GM10266 (cell line): ENCODE measurements at regions not wholly inside any gene's neighbourhood (a gene's known extent, or its start where the extent isn't known, plus 50 kb on each side); places are given as distances from the start of the nearest gene placed in this dataset.

Experiments used
- DNase-seq: peaks from one replicate; pipeline ENCODE4 v3.0.0; 2012; ENCODE audit errors: extremely low spot score
- CTCF ChIP-seq: IDR thresholded peaks from 2 replicates; pipeline ENCODE4 v1.5.1; 2012; ENCODE audit warnings: mild to moderate bottlenecking, low read depth; ENCODE audit not compliant: control insufficient read depth, insufficient read depth; ENCODE audit errors: missing control alignments

- no peak for DNase-seq
- no peak for TF ChIP-seq CTCF
Measured at GRCh38 chr3:194225988-194226663, 90.2 kb downstream of the HES1 start.

GRCh38 chr3:194231929-194232832, 96.2 kb downstream of the HES1 start:
- TF ChIP-seq CTCF = no peak
- no peak for DNase-seq

- DNase-seq = no peak
- no peak for TF ChIP-seq CTCF
Measured at GRCh38 chr3:194233150-194233549, 97.2 kb downstream of the HES1 start.

- DNase-seq = no peak
- no peak for TF ChIP-seq CTCF
Measured at GRCh38 chr3:194235160-194235559, 99.2 kb downstream of the HES1 start.

- DNase-seq = no peak
- TF ChIP-seq CTCF = no peak
Measured at GRCh38 chr3:194237110-194237509, 101.2 kb downstream of the HES1 start.

GRCh38 chr3:194240766-194241165, 104.8 kb downstream of the HES1 start:
- TF ChIP-seq CTCF = no peak
- no peak for DNase-seq
